Neuronal stem cell (in vitro differentiated cells): ENCODE measurements at regions not wholly inside any gene's neighbourhood (a gene's known extent, or its start where the extent isn't known, plus 50 kb on each side); places are given as distances from the start of the nearest gene placed in this dataset.

Source experiments
- DNase-seq: peaks from one replicate; pipeline ENCODE4 v3.0.0-alpha.2; 2013; ENCODE audit warnings: low spot score
- H2AFZ ChIP-seq: one replicate; pipeline ENCODE4 v1.6.1; 2013; ENCODE audit warnings: mild to moderate bottlenecking, low read length, inconsistent platforms
- H2AK5ac ChIP-seq: 2 replicates; pipeline ENCODE4 v1.6.1; 2013; ENCODE audit warnings: low read depth, mild to moderate bottlenecking, inconsistent platforms, low read length, moderate library complexity, mixed read lengths
- H2BK120ac ChIP-seq: 2 replicates; pipeline ENCODE4 v1.6.1; 2013; ENCODE audit warnings: low read depth, mild to moderate bottlenecking, inconsistent platforms, low read length, moderate library complexity, mixed read lengths
- H2BK12ac ChIP-seq: one replicate; pipeline ENCODE4 v1.6.1; 2013; ENCODE audit warnings: low read length, inconsistent platforms
- H2BK15ac ChIP-seq: 2 replicates; pipeline ENCODE4 v1.6.1; 2013; ENCODE audit warnings: mild to moderate bottlenecking, low read length, inconsistent platforms, mixed read lengths
- H2BK5ac ChIP-seq: one replicate; pipeline ENCODE4 v1.6.1; 2013; ENCODE audit warnings: inconsistent platforms, mild to moderate bottlenecking, low read length, moderate library complexity
- H3K14ac ChIP-seq: one replicate; pipeline ENCODE4 v1.6.1; 2013; ENCODE audit warnings: low read length, inconsistent platforms
- H3K18ac ChIP-seq: 2 replicates; pipeline ENCODE4 v1.6.1; 2013; ENCODE audit warnings: low read length, inconsistent platforms
- H3K23ac ChIP-seq: 2 replicates; pipeline ENCODE4 v1.6.1; 2013; ENCODE audit warnings: low read depth, mild to moderate bottlenecking, mixed read lengths, low read length, inconsistent platforms; ENCODE audit not compliant: poor library complexity
- H3K27ac ChIP-seq: replicated peaks from 3 replicates; pipeline ENCODE4 v1.5.1; 2013; ENCODE audit warnings: low read length, inconsistent platforms
- H3K27me3 ChIP-seq, 3 experiments: 2 replicates each; pipeline ENCODE4 v1.6.1; 2013; ENCODE audit warnings: low read length in 3 of 3, mild to moderate bottlenecking in 2 of 3, inconsistent platforms in 1 of 3, low read depth in 1 of 3, mixed read lengths in 1 of 3, moderate library complexity in 1 of 3; ENCODE audit not compliant: control insufficient read depth in 3 of 3, insufficient read depth in 3 of 3
- H3K36me3 ChIP-seq, 2 donors: replicated peaks in 1 of 2; 2 replicates each; pipeline ENCODE4 v1.6.1; 2013; ENCODE audit warnings: low read length in 2 of 2; ENCODE audit not compliant: control insufficient read depth in 2 of 2, insufficient read depth in 2 of 2
- H3K4ac ChIP-seq: 2 replicates; pipeline ENCODE4 v1.6.1; 2013; ENCODE audit warnings: inconsistent platforms, mild to moderate bottlenecking, low read length, moderate library complexity
- H3K4me1 ChIP-seq, 2 donors: 1 replicate in 1 of 2; 2 replicates in 1 of 2; pipeline ENCODE4 v1.6.1; 2013; ENCODE audit warnings: low read length in 2 of 2, low read depth in 1 of 2; ENCODE audit not compliant: control insufficient read depth in 2 of 2, insufficient read depth in 1 of 2
- H3K4me2 ChIP-seq: one replicate; pipeline ENCODE4 v1.6.1; 2013; ENCODE audit warnings: mild to moderate bottlenecking, low read length, inconsistent platforms; ENCODE audit not compliant: insufficient read depth, poor library complexity, severe bottlenecking
- H3K4me3 ChIP-seq, 2 donors: 2 replicates each; pipeline ENCODE4 v1.5.1; 2013; ENCODE audit warnings: low read length in 2 of 2, mild to moderate bottlenecking in 2 of 2, inconsistent platforms in 1 of 2, moderate library complexity in 1 of 2
- H3K79me1 ChIP-seq: one replicate; pipeline ENCODE4 v1.6.1; 2013; ENCODE audit warnings: low read depth, mild to moderate bottlenecking, inconsistent platforms, low read length, moderate library complexity
- H3K9ac ChIP-seq: one replicate; pipeline ENCODE4 v1.6.1; 2013; ENCODE audit warnings: mild to moderate bottlenecking, low read depth, low read length, inconsistent platforms; ENCODE audit not compliant: poor library complexity
- H3K9me3 ChIP-seq, 2 donors: replicated peaks in 1 of 2; 2 replicates each; pipeline versions ENCODE3 to v1.6.1; 2013; ENCODE audit warnings: low read length in 2 of 2, mild to moderate bottlenecking in 2 of 2, inconsistent platforms in 1 of 2, low read depth in 1 of 2, mixed read lengths in 1 of 2, moderate library complexity in 1 of 2; ENCODE audit not compliant: control insufficient read depth in 2 of 2, insufficient read depth in 1 of 2
- H4K8ac ChIP-seq: one replicate; pipeline ENCODE4 v1.6.1; 2013; ENCODE audit warnings: low read depth, mild to moderate bottlenecking, inconsistent platforms, low read length, moderate library complexity
- H4K91ac ChIP-seq: one replicate; pipeline ENCODE4 v1.6.1; 2013; ENCODE audit warnings: low read length, low read depth, mild to moderate bottlenecking, inconsistent platforms; ENCODE audit not compliant: poor library complexity
- WGBS, 2 donors: extraction: QIAGEN DNeasy Blood & Tissue Kit; methylation state at CpG; one replicate each; pipeline ENCODE4 v1.1.7; 2013; ENCODE audit warnings: missing lambda C conversion rate in 2 of 2, mixed read lengths in 1 of 2; ENCODE audit not compliant: insufficient read length in 2 of 2, insufficient replicate concordance in 1 of 2; ENCODE audit errors: extremely low coverage in 2 of 2; 5-methylcytosine and 5-hydroxymethylcytosine counted together

- Histone ChIP-seq H3K4me2 (no peak overlapping the region), H3K9ac (no peak overlapping the region), H3K18ac (no peak overlapping the region), H3K36me3 (peaks cover 0 to 3% of the 10 kb centered on the region in 2 donors), H4K8ac (no peak overlapping the region), H3K4ac (no peak overlapping the region), H3K4me1 (peaks cover 0 to 3% of the 10 kb centered on the region in 2 donors), H3K79me1 (no peaks in the 10 kb centered on the region), H3K23ac (no peak overlapping the region), H2AFZ (no peak overlapping the region), H3K14ac (no peak overlapping the region), H4K91ac (no peak overlapping the region), H3K9me3 (no peaks in the 10 kb centered on the region), H2BK12ac (no peak overlapping the region), H2BK15ac (no peak overlapping the region), H2BK120ac (no peak overlapping the region), H2AK5ac (no peak overlapping the region), H3K27me3 (no peaks in the 10 kb centered on the region), H3K27ac (no peak overlapping the region), H3K4me3 (no peak overlapping the region), H2BK5ac (no peak overlapping the region)
- no CpG with 5 or more reads among the region's 3 CpGs for WGBS, 2 donors
- DNase-seq: peak; percentile 23
These were observed 634.4 kb upstream of the WWC1 start for GRCh38 chr5:167657016-167657415.

- Histone ChIP-seq H3K4me3 (no peak overlapping the region), H3K4ac (no peak overlapping the region), H4K8ac (no peak overlapping the region), H3K14ac (no peak overlapping the region), H2BK15ac (no peak overlapping the region), H3K4me1 (peaks cover 0 to 3% of the 10 kb centered on the region in 2 donors), H3K27me3 (no peaks in the 10 kb centered on the region), H3K9me3 (no peaks in the 10 kb centered on the region), H3K36me3 (peaks cover 0 to 3% of the 10 kb centered on the region in 2 donors), H2AFZ (no peak overlapping the region), H3K27ac (no peak overlapping the region), H3K4me2 (no peak overlapping the region), H4K91ac (no peak overlapping the region), H3K9ac (no peak overlapping the region), H3K23ac (no peak overlapping the region), H2BK120ac (no peak overlapping the region), H2BK12ac (no peak overlapping the region), H2BK5ac (no peak overlapping the region), H2AK5ac (no peak overlapping the region), H3K18ac (no peak overlapping the region), H3K79me1 (no peaks in the 10 kb centered on the region)
- no CpG with 5 or more reads among the region's 2 CpGs for WGBS, 2 donors
- DNase-seq: no peak
These were observed 632.6 kb upstream of the WWC1 start for GRCh38 chr5:167658889-167659288.

- H2AK5ac ChIP-seq: no peak overlapping the region
- no peak overlapping the region for H2BK15ac ChIP-seq
- H3K36me3 ChIP-seq: no peaks in the 10 kb centered on the region
- WGBS, 2 donors: no CpG with 5 or more reads among the region's 3 CpGs
- peaks cover 2 to 6% of the 10 kb centered on the region in 2 donors for H3K4me1 ChIP-seq
- no peak overlapping the region for H4K91ac ChIP-seq
- H3K9ac ChIP-seq: no peak overlapping the region
- H3K79me1 ChIP-seq: no peaks in the 10 kb centered on the region
- no peak overlapping the region for H3K4me3 ChIP-seq
- H2BK12ac ChIP-seq: no peak overlapping the region
- H3K18ac ChIP-seq: no peak overlapping the region
- no peak overlapping the region for H2BK5ac ChIP-seq
- no peak overlapping the region for H3K23ac ChIP-seq
- no peak overlapping the region for H3K14ac ChIP-seq
- no peak overlapping the region for H3K27ac ChIP-seq
- no peak overlapping the region for H3K4me2 ChIP-seq
- H2BK120ac ChIP-seq: no peak overlapping the region
- no peaks in the 10 kb centered on the region for H3K9me3 ChIP-seq
- H3K27me3 ChIP-seq: no peaks in the 10 kb centered on the region
- DNase-seq: no peak
- no peak overlapping the region for H3K4ac ChIP-seq
- no peak overlapping the region for H4K8ac ChIP-seq
- no peak overlapping the region for H2AFZ ChIP-seq
These were observed 629.8 kb upstream of the WWC1 start for GRCh38 chr5:167661605-167662004.

GRCh38 chr5:167664222-167664804 lies 627.1 kb upstream of the WWC1 start:
- Histone ChIP-seq H3K4me3 (no peak overlapping the region), H3K4me2 (no peak overlapping the region), H3K4me1 (peaks cover 2% of the 10 kb centered on the region in 2 donors), H4K8ac (no peak overlapping the region), H3K27me3 (no peaks in the 10 kb centered on the region), H3K14ac (no peak overlapping the region), H2BK120ac (no peak overlapping the region), H2AK5ac (no peak overlapping the region), H2BK12ac (no peak overlapping the region), H3K9me3 (no peaks in the 10 kb centered on the region), H3K4ac (no peak overlapping the region), H3K23ac (no peak overlapping the region), H3K79me1 (no peaks in the 10 kb centered on the region), H4K91ac (no peak overlapping the region), H3K18ac (no peak overlapping the region), H3K9ac (no peak overlapping the region), H2BK5ac (no peak overlapping the region), H2BK15ac (no peak overlapping the region), H3K36me3 (no peaks in the 10 kb centered on the region), H2AFZ (no peak overlapping the region), H3K27ac (no peak overlapping the region)
- DNase-seq: no peak
- no CpG with 5 or more reads among the region's 3 CpGs for WGBS, 2 donors
